Karpas-422 (cell line): ENCODE measurements at regions not wholly inside any gene's neighbourhood (a gene's known extent, or its start where the extent isn't known, plus 50 kb on each side); places are given as distances from the start of the nearest gene placed in this dataset.

Experiments
- DNase-seq: peaks from one replicate; pipeline ENCODE4 v3.0.0-alpha.2; 2015
- H2AFZ ChIP-seq: fragments of 200-600 bp; sonication (generic); 2 replicates; pipeline ENCODE4 v1.6.1; 2014; ENCODE audit warnings: antibody characterized with exemption, low read length, mixed read lengths
- H3K27ac ChIP-seq: fragments of 200-600 bp; sonication (generic); 2 replicates; pipeline ENCODE4 v1.5.1; 2014; ENCODE audit warnings: mild to moderate bottlenecking, low read length, moderate library complexity
- H3K27me3 ChIP-seq: fragments of 200-600 bp; sonication (generic); 2 replicates; pipeline ENCODE4 v1.6.1; 2014; ENCODE audit warnings: low read length, mixed read lengths
- H3K36me3 ChIP-seq: fragments of 200-600 bp; sonication (generic); 2 replicates; pipeline ENCODE4 v1.6.1; 2014; ENCODE audit warnings: low read length, mixed read lengths; ENCODE audit not compliant: insufficient read depth
- H3K4me1 ChIP-seq: fragments of 200-600 bp; sonication (generic); 2 replicates; pipeline ENCODE4 v1.6.1; 2014; ENCODE audit warnings: mild to moderate bottlenecking, low read length, mixed read lengths
- H3K4me2 ChIP-seq: fragments of 200-600 bp; sonication (generic); 2 replicates; pipeline ENCODE4 v1.6.1; 2014; ENCODE audit warnings: low read length, low read depth, mild to moderate bottlenecking; ENCODE audit not compliant: poor library complexity, severe bottlenecking
- H3K4me3 ChIP-seq: fragments of 200-600 bp; sonication (generic); 2 replicates; pipeline ENCODE4 v1.5.1; 2014; ENCODE audit warnings: mild to moderate bottlenecking, antibody characterized with exemption, low read length, mixed read lengths
- H3K79me2 ChIP-seq: fragments of 200-600 bp; sonication (generic); 2 replicates; pipeline ENCODE4 v1.6.1; 2014; ENCODE audit warnings: mild to moderate bottlenecking, low read length, mixed read lengths
- H3K9ac ChIP-seq: fragments of 200-600 bp; sonication (generic); 2 replicates; pipeline ENCODE4 v1.6.0; 2014; ENCODE audit warnings: low read length
- H3K9me2 ChIP-seq: fragments of 200-600 bp; sonication (generic), shearing (Covaris generic); replicated peaks from 2 replicates; pipeline ENCODE4 v1.6.0; 2014; ENCODE audit warnings: mild to moderate bottlenecking, low read length, moderate library complexity; ENCODE audit not compliant: insufficient read depth
- H3K9me3 ChIP-seq: fragments of 300-700, 200-600 bp; sonication (generic); 2 replicates; pipeline ENCODE4 v1.6.1; 2014; ENCODE audit warnings: low read length, mixed read lengths
- H4K20me1 ChIP-seq: fragments of 200-600 bp; sonication (generic); 2 replicates; pipeline ENCODE4 v1.6.1; 2014; ENCODE audit warnings: mild to moderate bottlenecking, antibody characterized with exemption, low read length, low read depth; ENCODE audit not compliant: insufficient read depth

GRCh38 chr2:234569776-234570430 is 73.0 kb upstream of the ARL4C start:
- peak overlapping the region; percentile 56; the same call in 1 of the 2 replicates for H3K4me3 ChIP-seq
- H3K9ac ChIP-seq, result peak overlapping the region; percentile 65
- no peaks in the 10 kb centered on the region for H3K79me2 ChIP-seq
- peak; percentile 61 for DNase-seq
- no peaks in the 10 kb centered on the region for H3K36me3 ChIP-seq
- H3K4me1 ChIP-seq, result peaks cover 79% of the 10 kb centered on the region
- H3K27ac ChIP-seq, result peak overlapping the region; percentile 99
- peak overlapping the region; percentile 76 for H3K4me2 ChIP-seq
- no peaks in the 10 kb centered on the region for H3K9me2 ChIP-seq
- no peaks in the 10 kb centered on the region for H4K20me1 ChIP-seq
- no peaks in the 10 kb centered on the region for H3K27me3 ChIP-seq
- no peaks in the 10 kb centered on the region for H3K9me3 ChIP-seq
- H2AFZ ChIP-seq, result peak overlapping the region; percentile 90

DNA sequence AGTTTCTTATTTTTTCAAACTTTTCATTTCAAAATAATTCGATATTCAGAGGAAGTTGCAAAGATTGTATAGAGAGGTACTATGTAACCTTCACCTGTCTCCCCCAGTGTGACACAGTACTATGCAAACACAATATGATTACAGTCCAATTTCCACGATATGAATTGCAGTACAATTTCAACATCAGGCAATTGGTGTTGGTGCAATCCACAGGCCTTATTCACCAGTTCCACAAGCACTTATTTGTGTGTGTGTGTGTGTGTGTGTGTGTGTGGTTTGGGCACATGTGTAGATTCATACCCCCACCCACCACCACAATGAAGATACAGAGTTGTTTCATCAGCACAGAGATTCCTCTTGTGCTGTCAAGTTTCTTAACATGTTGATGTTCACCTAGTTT is 69.7 kb upstream of the ARL4C start:
- no peak overlapping the region for H3K9ac ChIP-seq
- H3K27ac ChIP-seq, result no peak overlapping the region
- H3K4me2 ChIP-seq, result no peak overlapping the region
- H3K79me2 ChIP-seq, result no peaks in the 10 kb centered on the region
- no peaks in the 10 kb centered on the region for H3K36me3 ChIP-seq
- H3K9me2 ChIP-seq, result no peaks in the 10 kb centered on the region
- no peak overlapping the region for H2AFZ ChIP-seq
- H4K20me1 ChIP-seq, result no peaks in the 10 kb centered on the region
- H3K27me3 ChIP-seq, result no peaks in the 10 kb centered on the region
- no peak for DNase-seq
- no peak overlapping the region for H3K4me3 ChIP-seq
- peaks cover 67% of the 10 kb centered on the region for H3K4me1 ChIP-seq
- H3K9me3 ChIP-seq, result no peaks in the 10 kb centered on the region

GRCh38 chr2:234565842-234566619 is 69.2 kb upstream of the ARL4C start:
- no peak overlapping the region for H3K4me3 ChIP-seq
- peaks cover 61% of the 10 kb centered on the region for H3K4me1 ChIP-seq
- no peaks in the 10 kb centered on the region for H3K36me3 ChIP-seq
- H4K20me1 ChIP-seq, result no peaks in the 10 kb centered on the region
- H3K79me2 ChIP-seq, result no peaks in the 10 kb centered on the region
- H3K27ac ChIP-seq, result peak overlapping the region; percentile 95
- no peaks in the 10 kb centered on the region for H3K27me3 ChIP-seq
- no peaks in the 10 kb centered on the region for H3K9me2 ChIP-seq
- no peaks in the 10 kb centered on the region for H3K9me3 ChIP-seq
- peak overlapping the region; percentile 75 for H3K4me2 ChIP-seq
- H3K9ac ChIP-seq, result peak overlapping the region; percentile 65
- DNase-seq, result no peak
- no peak overlapping the region for H2AFZ ChIP-seq

GRCh38 chr2:234565201-234565600 is 68.3 kb upstream of the ARL4C start:
- Histone ChIP-seq H3K9me3 (no peaks in the 10 kb centered on the region), H3K4me2 (peak overlapping the region; percentile 75), H2AFZ (peak overlapping the region; percentile 82), H3K27ac (peak overlapping the region; percentile 95), H3K27me3 (no peaks in the 10 kb centered on the region), H3K36me3 (no peaks in the 10 kb centered on the region), H4K20me1 (no peaks in the 10 kb centered on the region), H3K79me2 (no peaks in the 10 kb centered on the region), H3K9me2 (no peaks in the 10 kb centered on the region), H3K4me3 (peak overlapping the region; percentile 39), H3K4me1 (peaks cover 53% of the 10 kb centered on the region), H3K9ac (peak overlapping the region; percentile 65)
- peak; percentile 84 for DNase-seq

DNA sequence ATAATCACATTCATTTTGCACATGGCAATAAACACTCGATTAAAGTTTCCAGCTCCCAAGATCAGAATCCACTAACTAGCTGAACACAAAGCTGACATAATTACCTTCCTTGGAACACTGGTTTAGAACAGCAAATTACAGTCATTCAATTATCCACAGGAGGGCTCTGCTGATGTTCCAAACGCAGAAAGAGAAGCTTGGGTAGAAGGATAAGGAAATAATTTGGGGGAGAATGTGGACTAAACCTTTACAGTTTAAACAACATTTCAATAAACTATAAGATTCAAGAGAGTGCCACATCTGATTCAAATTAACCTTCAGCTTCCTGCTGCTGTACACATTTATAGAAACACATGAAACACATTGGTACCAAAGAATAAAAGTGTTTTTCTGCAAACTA is 67.8 kb upstream of the ARL4C start:
- Histone ChIP-seq H3K9me3 (no peaks in the 10 kb centered on the region), H2AFZ (peak overlapping the region; percentile 82), H3K4me2 (peak overlapping the region; percentile 75), H3K36me3 (no peaks in the 10 kb centered on the region), H3K4me1 (peaks cover 48% of the 10 kb centered on the region), H3K79me2 (no peaks in the 10 kb centered on the region), H4K20me1 (no peaks in the 10 kb centered on the region), H3K9me2 (no peaks in the 10 kb centered on the region), H3K27me3 (no peaks in the 10 kb centered on the region), H3K9ac (peak overlapping the region; percentile 65), H3K4me3 (peak overlapping the region; percentile 39), H3K27ac (peak overlapping the region; percentile 95)
- peak; percentile 65 for DNase-seq

DNA sequence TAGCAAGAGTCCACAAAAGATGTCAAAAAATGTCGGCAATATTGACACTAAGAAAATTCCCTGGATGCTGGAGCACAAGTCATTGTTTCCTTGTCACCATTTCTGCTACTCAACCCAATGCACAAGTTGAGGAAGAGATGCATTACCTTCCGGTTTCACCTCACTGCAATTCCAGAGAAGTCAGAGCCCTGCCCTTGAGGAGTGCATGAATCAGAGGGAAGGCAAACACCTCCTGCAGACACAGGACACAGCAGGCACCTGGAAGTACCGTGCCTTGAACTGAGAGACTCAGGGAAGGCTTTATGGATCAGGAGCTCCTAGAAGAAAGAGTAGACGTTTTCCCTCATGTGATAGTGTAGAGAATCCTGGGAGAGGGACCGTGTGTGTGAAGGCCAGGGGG is 62.7 kb upstream of the ARL4C start:
- H3K9me3 ChIP-seq, result no peaks in the 10 kb centered on the region
- H3K27ac ChIP-seq, result no peak overlapping the region
- H3K36me3 ChIP-seq, result no peaks in the 10 kb centered on the region
- H3K9ac ChIP-seq, result no peak overlapping the region
- no peak for DNase-seq
- no peaks in the 10 kb centered on the region for H3K9me2 ChIP-seq
- no peaks in the 10 kb centered on the region for H3K27me3 ChIP-seq
- no peaks in the 10 kb centered on the region for H4K20me1 ChIP-seq
- H3K4me3 ChIP-seq, result no peak overlapping the region
- H3K4me2 ChIP-seq, result no peak overlapping the region
- H2AFZ ChIP-seq, result no peak overlapping the region
- H3K79me2 ChIP-seq, result no peaks in the 10 kb centered on the region
- H3K4me1 ChIP-seq, result peaks cover 14% of the 10 kb centered on the region

- Histone ChIP-seq H3K36me3 (no peaks in the 10 kb centered on the region), H3K79me2 (no peaks in the 10 kb centered on the region), H2AFZ (no peak overlapping the region), H3K27me3 (no peaks in the 10 kb centered on the region), H3K9me2 (no peaks in the 10 kb centered on the region), H3K27ac (no peak overlapping the region), H3K4me2 (no peak overlapping the region), H3K9me3 (no peaks in the 10 kb centered on the region), H3K4me1 (peaks cover 5% of the 10 kb centered on the region), H3K9ac (no peak overlapping the region), H4K20me1 (no peaks in the 10 kb centered on the region), H3K4me3 (no peak overlapping the region)
- no peak for DNase-seq
These were observed 61.8 kb upstream of the ARL4C start for GRCh38 chr2:234558642-234559041.

DNA sequence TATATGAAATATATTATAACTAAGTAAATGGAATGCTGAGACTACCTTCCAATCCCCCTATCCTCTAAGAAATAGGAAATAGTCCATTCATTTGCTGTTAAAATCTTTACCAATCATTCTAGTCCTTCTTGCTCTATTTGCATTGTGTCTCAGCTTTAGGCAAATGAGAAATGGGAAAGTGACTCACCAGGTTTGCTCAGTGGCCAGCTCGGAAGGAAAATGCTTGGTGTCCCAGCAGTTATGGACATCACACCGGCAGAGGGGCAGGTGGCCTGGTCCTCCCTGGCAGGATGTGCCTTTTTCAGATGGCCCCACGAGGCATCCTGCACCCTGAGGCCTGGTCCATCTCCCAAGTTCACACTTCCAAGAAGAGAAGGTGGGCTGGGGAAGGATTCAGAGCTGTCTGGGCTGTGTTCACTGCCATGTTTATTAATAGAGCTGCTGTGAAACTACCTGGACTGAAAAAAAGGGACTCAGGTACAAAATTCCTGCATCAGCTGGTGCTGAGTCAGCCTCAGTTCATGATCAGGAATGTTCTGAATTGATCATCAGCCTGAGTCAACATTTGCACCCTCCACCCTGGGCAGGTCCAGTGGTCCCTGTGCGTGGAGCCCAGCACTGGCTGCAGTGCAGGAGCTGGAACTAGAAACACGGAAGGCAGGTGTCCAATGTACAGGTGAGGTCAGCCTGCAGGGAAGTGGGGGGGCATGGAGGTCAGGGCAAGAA is 60.1 kb upstream of the ARL4C start:
- Histone ChIP-seq H3K27ac (no peak overlapping the region), H3K9me2 (no peaks in the 10 kb centered on the region), H3K9ac (no peak overlapping the region), H4K20me1 (no peaks in the 10 kb centered on the region), H3K4me2 (no peak overlapping the region), H3K27me3 (no peaks in the 10 kb centered on the region), H3K4me1 (peaks cover 4% of the 10 kb centered on the region), H2AFZ (no peak overlapping the region), H3K9me3 (no peaks in the 10 kb centered on the region), H3K36me3 (no peaks in the 10 kb centered on the region), H3K79me2 (no peaks in the 10 kb centered on the region), H3K4me3 (no peak overlapping the region)
- no peak for DNase-seq
